ENCODE measurements at regions not wholly inside any gene's neighbourhood (a gene's known extent, or its start where the extent isn't known, plus 50 kb on each side); places are given as distances from the start of the nearest gene placed in this dataset.

DNA sequence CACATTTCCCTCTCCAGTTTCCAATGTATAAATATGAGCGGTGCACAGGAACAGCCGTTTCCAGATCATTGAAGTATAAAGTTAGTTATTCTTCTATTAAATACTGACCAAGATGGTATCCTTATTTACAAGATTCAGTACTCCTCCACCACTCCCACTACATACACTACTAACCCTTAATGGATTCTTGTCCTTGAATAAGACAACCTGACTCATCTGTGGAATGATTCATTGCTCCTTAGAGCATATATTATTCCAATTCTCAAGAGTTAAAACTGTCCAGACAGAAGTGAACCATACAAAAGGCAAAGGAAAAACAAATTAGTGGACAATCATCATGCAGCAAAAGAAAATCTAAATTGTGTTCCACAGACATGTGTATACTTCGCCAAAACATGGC, 373.3 kb downstream of the IDS start:
- TF ChIP-seq POLR2AphosphoS5 (IDR thresholded peaks at IDR 0.05; ENCODE audit: insufficient read depth in 1 of 2, low read depth in 1 of 2) (no peak), POLR2A (IDR thresholded peaks at IDR 0.05) (no peak)
- TF ChIP-seq, protein P1, sequence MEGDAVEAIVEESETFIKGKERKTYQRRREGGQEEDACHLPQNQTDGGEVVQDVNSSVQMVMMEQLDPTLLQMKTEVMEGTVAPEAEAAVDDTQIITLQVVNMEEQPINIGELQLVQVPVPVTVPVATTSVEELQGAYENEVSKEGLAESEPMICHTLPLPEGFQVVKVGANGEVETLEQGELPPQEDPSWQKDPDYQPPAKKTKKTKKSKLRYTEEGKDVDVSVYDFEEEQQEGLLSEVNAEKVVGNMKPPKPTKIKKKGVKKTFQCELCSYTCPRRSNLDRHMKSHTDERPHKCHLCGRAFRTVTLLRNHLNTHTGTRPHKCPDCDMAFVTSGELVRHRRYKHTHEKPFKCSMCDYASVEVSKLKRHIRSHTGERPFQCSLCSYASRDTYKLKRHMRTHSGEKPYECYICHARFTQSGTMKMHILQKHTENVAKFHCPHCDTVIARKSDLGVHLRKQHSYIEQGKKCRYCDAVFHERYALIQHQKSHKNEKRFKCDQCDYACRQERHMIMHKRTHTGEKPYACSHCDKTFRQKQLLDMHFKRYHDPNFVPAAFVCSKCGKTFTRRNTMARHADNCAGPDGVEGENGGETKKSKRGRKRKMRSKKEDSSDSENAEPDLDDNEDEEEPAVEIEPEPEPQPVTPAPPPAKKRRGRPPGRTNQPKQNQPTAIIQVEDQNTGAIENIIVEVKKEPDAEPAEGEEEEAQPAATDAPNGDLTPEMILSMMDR (IDR thresholded peaks at IDR 0.05), result no peak

All from vagina (tissue), 2 donors.